PC-9 (cell line): ENCODE measurements at regions not wholly inside any gene's neighbourhood (a gene's known extent, or its start where the extent isn't known, plus 50 kb on each side); places are given as distances from the start of the nearest gene placed in this dataset.

Experiments
- BruUV-seq: library from RNA; stranded (reverse); fragments of 400-500 nt; replicated peaks from 2 replicates; lab custom pipeline; 2021; lab: Mats Ljungman, UMichigan
- CTCF ChIA-PET: fragments of 300-600 bp; sonication (Branson Sonifier 250); formaldehyde crosslinking; loops from one replicate; lab custom pipeline; 2022; ENCODE audit warnings: antibody characterized with exemption; lab: Charles Lee
- POLR2A ChIA-PET: fragments of 300-600 bp; sonication (Branson Sonifier 250); formaldehyde crosslinking; loops from one replicate; lab custom pipeline; 2022; ENCODE audit warnings: antibody characterized with exemption; ENCODE audit not compliant: unreplicated experiment; lab: Charles Lee
- DNase-seq, 2 experiments: peaks; one replicate each; pipeline versions ENCODE4 v3.0.0 to v3.0.0-alpha.2; 2015 to 2022; ENCODE audit warnings: mixed read lengths in 1 of 2
- H2AFZ ChIP-seq: fragments of 200-600 bp; sonication (generic); 2 replicates; pipeline ENCODE4 v1.8.1; 2017; ENCODE audit warnings: antibody characterized with exemption
- H3F3A ChIP-seq: fragments of 200-600 bp; sonication (generic); 2 replicates; pipeline ENCODE4 v1.8.1; 2017; ENCODE audit warnings: antibody characterized with exemption, mild to moderate bottlenecking, low read depth; ENCODE audit not compliant: insufficient read depth
- H3K27ac ChIP-seq: fragments of 200-600 bp; sonication (generic); 2 replicates; pipeline ENCODE4 v1.6.1; 2016; ENCODE audit warnings: mixed run types
- H3K27me3 ChIP-seq: fragments of 200-600 bp; sonication (generic); 2 replicates; pipeline ENCODE4 v1.6.1; 2016; ENCODE audit warnings: low read depth, mixed run types; ENCODE audit not compliant: insufficient read depth
- H3K36me3 ChIP-seq: fragments of 200-600 bp; sonication (generic); 2 replicates; pipeline ENCODE4 v1.6.1; 2016; ENCODE audit warnings: low read depth, mixed run types
- H3K4me1 ChIP-seq: fragments of 200-600 bp; sonication (generic); replicated peaks from 2 replicates; pipeline ENCODE4 v1.6.1; 2016; ENCODE audit warnings: mixed run types; ENCODE audit not compliant: insufficient read depth
- H3K4me2 ChIP-seq: fragments of 200-600 bp; sonication (generic); 2 replicates; pipeline ENCODE4 v1.6.1; 2017; ENCODE audit warnings: mixed run types
- H3K4me3 ChIP-seq: fragments of 200-600 bp; sonication (generic); 2 replicates; pipeline ENCODE4 v1.6.1; 2016; ENCODE audit warnings: mixed run types
- H3K79me2 ChIP-seq: fragments of 200-600 bp; sonication (generic); 2 replicates; pipeline ENCODE4 v1.6.1; 2017; ENCODE audit warnings: low read depth, mixed run types
- H3K9me2 ChIP-seq: fragments of 200-600 bp; sonication (generic); 2 replicates; pipeline ENCODE4 v1.8.1; 2017; ENCODE audit warnings: mild to moderate bottlenecking; ENCODE audit not compliant: insufficient read depth
- H3K9me3 ChIP-seq: fragments of 200-600 bp; sonication (generic); 2 replicates; pipeline ENCODE4 v1.8.1; 2016; ENCODE audit warnings: low read depth; ENCODE audit not compliant: insufficient read depth
- H4K20me1 ChIP-seq: fragments of 200-600 bp; sonication (generic); 2 replicates; pipeline ENCODE4 v1.8.1; 2017; ENCODE audit not compliant: insufficient read depth
- EZH2 ChIP-seq: fragments of 200-600 bp; sonication (generic); IDR thresholded peaks from 2 replicates; pipeline ENCODE4 v1.8.0; 2017; ENCODE audit warnings: antibody characterized with exemption, low read depth
- intact Hi-C: fragments of 100-400 bp; cut with micrococcal nuclease; formaldehyde crosslinking; loops from one replicate; pipeline ENCODE4 v1.10.0; 2022; ENCODE audit not compliant: unreplicated experiment
- TF ChIP-seq, protein P1 (sequence below): fragments of 200-600 bp; sonication (generic); conservative IDR thresholded peaks from 2 replicates; pipeline ENCODE4 v1.6.1; 2017; ENCODE audit warnings: mixed run types, antibody characterized with exemption, mild to moderate bottlenecking, moderate library complexity

GRCh38 chr3:10674578-10674977 is 141.4 kb upstream of the SLC6A11 start:
- Histone ChIP-seq H3K27me3 (peaks cover 53% of the 10 kb centered on the region), H3K9me3 (no peaks in the 10 kb centered on the region), H3F3A (no peaks in the 10 kb centered on the region), H2AFZ (no peak overlapping the region), H3K9me2 (no peaks in the 10 kb centered on the region), H3K4me2 (no peak overlapping the region), H3K4me3 (no peak overlapping the region), H3K4me1 (no peaks in the 10 kb centered on the region), H3K36me3 (no peaks in the 10 kb centered on the region), H4K20me1 (no peaks in the 10 kb centered on the region), H3K27ac (no peak overlapping the region), H3K79me2 (no peaks in the 10 kb centered on the region)
- intact Hi-C loops: no loop called here
- ChIA-PET CTCF (no interaction called here), POLR2A (no interaction called here)
- no peak for DNase-seq
- no peak for TF ChIP-seq EZH2
- TF ChIP-seq, protein P1, sequence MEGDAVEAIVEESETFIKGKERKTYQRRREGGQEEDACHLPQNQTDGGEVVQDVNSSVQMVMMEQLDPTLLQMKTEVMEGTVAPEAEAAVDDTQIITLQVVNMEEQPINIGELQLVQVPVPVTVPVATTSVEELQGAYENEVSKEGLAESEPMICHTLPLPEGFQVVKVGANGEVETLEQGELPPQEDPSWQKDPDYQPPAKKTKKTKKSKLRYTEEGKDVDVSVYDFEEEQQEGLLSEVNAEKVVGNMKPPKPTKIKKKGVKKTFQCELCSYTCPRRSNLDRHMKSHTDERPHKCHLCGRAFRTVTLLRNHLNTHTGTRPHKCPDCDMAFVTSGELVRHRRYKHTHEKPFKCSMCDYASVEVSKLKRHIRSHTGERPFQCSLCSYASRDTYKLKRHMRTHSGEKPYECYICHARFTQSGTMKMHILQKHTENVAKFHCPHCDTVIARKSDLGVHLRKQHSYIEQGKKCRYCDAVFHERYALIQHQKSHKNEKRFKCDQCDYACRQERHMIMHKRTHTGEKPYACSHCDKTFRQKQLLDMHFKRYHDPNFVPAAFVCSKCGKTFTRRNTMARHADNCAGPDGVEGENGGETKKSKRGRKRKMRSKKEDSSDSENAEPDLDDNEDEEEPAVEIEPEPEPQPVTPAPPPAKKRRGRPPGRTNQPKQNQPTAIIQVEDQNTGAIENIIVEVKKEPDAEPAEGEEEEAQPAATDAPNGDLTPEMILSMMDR: no peak
- no TSS peak for BruUV-seq

DNA sequence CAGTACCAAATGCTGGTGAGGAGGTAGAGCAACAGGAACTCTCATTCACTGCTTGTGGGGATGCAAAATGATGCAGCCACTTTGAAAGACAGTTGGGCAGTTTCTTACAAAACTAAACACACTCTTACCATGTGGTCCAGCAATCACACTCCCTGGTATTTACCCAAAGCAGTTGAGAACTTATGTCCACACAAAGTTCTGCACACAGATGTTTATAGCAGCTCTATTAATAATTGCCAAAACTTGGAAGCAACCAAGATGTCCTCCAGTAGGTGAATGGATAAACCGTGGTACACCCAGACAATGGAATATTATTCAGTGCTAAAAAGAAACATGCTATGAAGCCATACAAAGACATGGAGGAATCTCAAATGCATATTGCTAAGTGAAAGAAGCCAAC is 139.1 kb upstream of the SLC6A11 start:
- no peaks in the 10 kb centered on the region for H4K20me1 ChIP-seq
- no peak for TF ChIP-seq EZH2
- TF ChIP-seq, protein P1: no peak
- BruUV-seq: no TSS peak
- ChIA-PET POLR2A (no interaction called here), CTCF (no interaction called here)
- no peaks in the 10 kb centered on the region for H3K79me2 ChIP-seq
- H3K4me1 ChIP-seq: no peaks in the 10 kb centered on the region
- H3K27ac ChIP-seq: no peak overlapping the region
- peaks cover 30% of the 10 kb centered on the region for H3K27me3 ChIP-seq
- H3K9me3 ChIP-seq: no peaks in the 10 kb centered on the region
- no peak for DNase-seq
- H2AFZ ChIP-seq: no peak overlapping the region
- H3K36me3 ChIP-seq: no peaks in the 10 kb centered on the region
- H3K9me2 ChIP-seq: no peaks in the 10 kb centered on the region
- intact Hi-C loops: no loop called here
- no peak overlapping the region for H3K4me2 ChIP-seq
- no peak overlapping the region for H3K4me3 ChIP-seq
- H3F3A ChIP-seq: no peaks in the 10 kb centered on the region

DNA sequence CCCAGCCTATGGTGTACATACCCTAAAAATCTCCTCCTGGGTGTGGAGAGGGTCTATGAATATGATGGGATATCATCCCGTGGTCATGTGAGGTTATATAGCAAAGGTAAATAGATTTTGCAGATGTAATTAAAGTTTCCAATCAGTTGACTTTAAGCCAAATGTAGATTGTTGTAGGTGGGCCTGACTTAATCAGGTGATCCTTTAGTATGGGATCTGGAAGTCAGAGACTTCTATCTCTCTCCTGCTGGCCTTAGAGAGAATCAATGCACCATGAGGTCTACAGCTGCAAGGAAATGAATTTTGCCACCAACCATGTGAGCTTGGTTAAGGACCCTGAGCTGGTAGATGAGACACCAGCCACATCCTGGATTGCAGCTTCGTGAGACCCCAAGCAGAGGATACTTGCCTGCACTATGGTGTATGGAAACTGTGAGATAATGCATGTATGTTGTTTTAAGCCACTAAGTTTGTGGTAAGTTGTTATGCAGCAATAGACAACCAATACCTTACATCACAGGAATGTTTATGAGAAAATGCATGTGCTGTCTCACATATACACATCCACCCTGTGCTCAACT is 137.1 kb upstream of the SLC6A11 start:
- no peak overlapping the region for H3K4me2 ChIP-seq
- CTCF ChIA-PET: no interaction called here
- no peak overlapping the region for H3K27ac ChIP-seq
- no peak for DNase-seq
- intact Hi-C loops: no loop called here
- H3F3A ChIP-seq: no peaks in the 10 kb centered on the region
- H3K27me3 ChIP-seq: peaks cover 13% of the 10 kb centered on the region
- H3K4me3 ChIP-seq: no peak overlapping the region
- no peaks in the 10 kb centered on the region for H4K20me1 ChIP-seq
- no peaks in the 10 kb centered on the region for H3K9me2 ChIP-seq
- POLR2A ChIA-PET: no interaction called here
- H3K36me3 ChIP-seq: no peaks in the 10 kb centered on the region
- no TSS peak for BruUV-seq
- TF ChIP-seq EZH2: no peak
- TF ChIP-seq, protein P1: no peak
- H3K9me3 ChIP-seq: no peaks in the 10 kb centered on the region
- no peak overlapping the region for H2AFZ ChIP-seq
- no peaks in the 10 kb centered on the region for H3K79me2 ChIP-seq
- no peaks in the 10 kb centered on the region for H3K4me1 ChIP-seq
